Retinal pigment epithelial cell (primary cell): ENCODE measurements at regions not wholly inside any gene's neighbourhood (a gene's known extent, or its start where the extent isn't known, plus 50 kb on each side); places are given as distances from the start of the nearest gene placed in this dataset.

Source experiments
- DNase-seq: peaks from one replicate; pipeline ENCODE4 v3.0.0-alpha.2; 2010; ENCODE audit warnings: low read depth
- H3K4me3 ChIP-seq: 2 replicates; pipeline ENCODE4 v1.5.1; 2011; ENCODE audit warnings: mild to moderate bottlenecking, low read length, control low read depth, moderate library complexity
- CTCF ChIP-seq: conservative IDR thresholded peaks from 2 replicates; pipeline ENCODE4 v1.5.1; 2011; ENCODE audit warnings: low read depth, low read length, control low read depth, inconsistent platforms

- TF ChIP-seq CTCF, result no peak
- H3K4me3 ChIP-seq, result no peak overlapping the region
- no peak for DNase-seq
Observed at GRCh38 chr6:138037009-138037504, 70.2 kb downstream of the PERP start.

GRCh38 chr6:138038142-138038870, 68.9 kb downstream of the PERP start:
- TF ChIP-seq CTCF, result no peak
- H3K4me3 ChIP-seq, result no peak overlapping the region
- no peak for DNase-seq
